Astrocyte of the spinal cord (primary cell): ENCODE measurements at regions not wholly inside any gene's neighbourhood (a gene's known extent, or its start where the extent isn't known, plus 50 kb on each side); places are given as distances from the start of the nearest gene placed in this dataset.

Experiments used
- DNase-seq: peaks from one replicate; pipeline ENCODE4 v3.0.0; 2011; ENCODE audit warnings: low read depth, low spot score
- H3K4me3 ChIP-seq: 2 replicates; pipeline ENCODE4 v1.5.1; 2011; ENCODE audit warnings: low read depth, mild to moderate bottlenecking, low read length, moderate library complexity
- in situ Hi-C: cut with HindIII; loops from 2 replicates; pipeline ENCODE4 v1.10.0; 2017; ENCODE audit warnings: low sequenced_read_pairs
- TF ChIP-seq, protein P1 (sequence below): IDR thresholded peaks from 2 replicates; pipeline ENCODE4 v1.5.1; 2012; ENCODE audit warnings: low read depth, mild to moderate bottlenecking, low read length, inconsistent platforms

DNA sequence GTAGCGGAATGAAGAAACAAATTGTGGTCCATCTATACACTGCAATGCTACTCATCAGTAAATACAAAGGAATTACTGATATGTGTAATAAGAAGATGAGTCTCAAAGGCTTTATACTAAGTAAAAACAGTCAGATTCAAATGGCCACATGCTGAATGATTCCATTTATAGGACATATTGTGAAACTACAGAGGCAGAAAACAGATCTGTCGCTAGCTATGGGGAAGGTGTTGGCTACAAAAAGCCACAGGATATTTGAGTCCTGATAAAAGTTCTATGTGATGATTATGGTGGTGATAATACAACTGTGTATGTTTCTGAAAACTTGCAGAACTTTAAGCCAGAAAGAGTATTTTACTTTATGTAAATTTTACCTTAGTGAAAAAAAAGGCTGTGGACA lies 313.2 kb downstream of the HDGFL1 start:
- TF ChIP-seq, protein P1, sequence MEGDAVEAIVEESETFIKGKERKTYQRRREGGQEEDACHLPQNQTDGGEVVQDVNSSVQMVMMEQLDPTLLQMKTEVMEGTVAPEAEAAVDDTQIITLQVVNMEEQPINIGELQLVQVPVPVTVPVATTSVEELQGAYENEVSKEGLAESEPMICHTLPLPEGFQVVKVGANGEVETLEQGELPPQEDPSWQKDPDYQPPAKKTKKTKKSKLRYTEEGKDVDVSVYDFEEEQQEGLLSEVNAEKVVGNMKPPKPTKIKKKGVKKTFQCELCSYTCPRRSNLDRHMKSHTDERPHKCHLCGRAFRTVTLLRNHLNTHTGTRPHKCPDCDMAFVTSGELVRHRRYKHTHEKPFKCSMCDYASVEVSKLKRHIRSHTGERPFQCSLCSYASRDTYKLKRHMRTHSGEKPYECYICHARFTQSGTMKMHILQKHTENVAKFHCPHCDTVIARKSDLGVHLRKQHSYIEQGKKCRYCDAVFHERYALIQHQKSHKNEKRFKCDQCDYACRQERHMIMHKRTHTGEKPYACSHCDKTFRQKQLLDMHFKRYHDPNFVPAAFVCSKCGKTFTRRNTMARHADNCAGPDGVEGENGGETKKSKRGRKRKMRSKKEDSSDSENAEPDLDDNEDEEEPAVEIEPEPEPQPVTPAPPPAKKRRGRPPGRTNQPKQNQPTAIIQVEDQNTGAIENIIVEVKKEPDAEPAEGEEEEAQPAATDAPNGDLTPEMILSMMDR = no peak
- no peak overlapping the region for H3K4me3 ChIP-seq
- DNase-seq = no peak
- in situ Hi-C loops = no loop called here

DNA sequence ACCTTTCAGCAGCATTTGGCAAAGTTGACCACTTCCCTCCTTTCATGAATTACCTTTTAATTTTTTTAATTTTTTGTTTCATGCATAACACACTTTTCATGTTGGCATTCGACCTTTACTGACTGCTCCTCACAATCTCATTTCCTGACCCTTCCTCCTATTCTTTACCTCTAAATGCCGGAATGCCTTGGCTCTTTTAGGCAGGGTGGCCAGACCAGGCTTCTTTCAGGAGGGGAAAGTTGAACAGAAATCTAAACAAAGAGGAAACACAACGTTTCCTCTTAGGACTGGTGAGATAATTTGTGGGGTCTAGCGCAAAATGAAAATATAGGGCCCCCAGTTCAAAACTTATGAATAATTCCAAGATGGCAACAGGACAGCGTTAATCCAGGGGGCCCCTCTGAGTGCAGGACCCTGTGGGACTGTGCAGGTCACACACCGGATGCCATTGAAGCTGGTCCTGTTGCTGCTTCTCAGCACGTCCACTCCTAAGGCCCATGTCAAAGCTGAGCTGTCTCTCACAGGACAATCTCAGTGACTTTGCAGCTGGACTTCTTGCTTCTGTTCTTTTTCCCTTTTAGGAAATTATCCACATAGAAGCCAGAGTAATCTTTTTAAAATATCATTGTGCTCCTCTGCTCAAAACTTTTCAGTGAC lies 313.8 kb downstream of the HDGFL1 start:
- no peak overlapping the region for H3K4me3 ChIP-seq
- in situ Hi-C loops = no loop called here
- TF ChIP-seq, protein P1 = no peak

DNA sequence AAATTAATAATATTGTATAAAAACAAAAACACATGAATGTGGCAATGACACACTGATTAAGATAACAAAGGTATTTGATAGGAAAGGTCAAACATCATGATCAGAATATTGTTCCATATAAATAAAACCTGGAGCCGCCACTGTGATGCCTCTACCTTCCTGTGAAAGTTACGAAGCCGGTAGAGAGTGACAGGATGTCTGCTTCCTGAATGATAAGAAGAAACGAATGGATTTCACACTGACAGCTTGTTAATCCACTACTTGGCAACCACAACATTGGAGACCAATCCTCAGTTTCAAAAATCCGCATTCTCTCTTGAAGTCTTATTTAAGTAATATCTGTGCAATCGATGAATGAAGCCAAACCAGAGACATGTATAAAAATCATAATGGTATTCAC lies 315.1 kb downstream of the HDGFL1 start:
- DNase-seq = no peak
- in situ Hi-C loops = no loop called here
- no peak overlapping the region for H3K4me3 ChIP-seq
- TF ChIP-seq, protein P1 = no peak

More for the DNA sequence above, 313.8 kb downstream of the HDGFL1 start:
- DNase-seq = no peak

DNA sequence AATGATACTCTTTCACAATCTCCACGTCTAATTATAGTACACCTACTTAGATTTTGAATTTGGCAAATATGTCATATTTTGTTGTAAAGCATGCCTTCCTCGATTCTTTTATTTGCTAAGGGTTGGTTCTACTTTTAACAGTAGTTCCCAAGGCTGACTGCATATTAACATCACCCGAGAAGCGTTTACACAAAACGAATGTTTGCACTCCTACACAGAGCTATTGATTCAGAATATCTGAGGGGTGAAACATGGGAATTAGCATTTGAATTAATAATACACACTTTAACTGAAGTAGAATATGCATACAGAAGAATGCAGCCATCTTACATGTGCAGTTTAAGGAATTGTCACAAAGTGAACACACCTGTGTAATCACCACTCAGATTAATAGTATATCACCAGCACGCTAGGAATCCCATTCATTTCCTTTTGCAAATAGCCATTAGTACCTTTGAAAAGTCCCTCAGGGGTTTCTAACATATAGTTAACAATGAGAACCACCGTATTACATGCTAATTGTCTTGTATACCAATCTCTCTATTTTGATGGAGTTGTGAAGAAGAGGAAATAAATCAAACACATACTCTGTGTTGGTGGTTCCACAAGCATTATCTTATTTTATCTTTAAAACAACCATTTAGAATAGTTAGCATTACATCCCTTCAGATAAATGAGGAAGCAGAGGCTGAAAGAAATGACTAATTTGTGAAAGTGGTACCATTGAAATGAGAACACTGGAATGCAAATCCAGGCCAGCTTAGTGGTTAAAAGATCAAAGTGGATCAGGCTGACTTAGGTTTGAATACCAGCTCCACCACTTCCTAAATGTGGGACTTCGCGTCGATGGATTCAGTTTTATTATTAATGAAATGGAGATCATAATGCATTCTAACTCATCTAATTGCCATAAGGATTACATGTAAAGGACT lies 317.6 kb downstream of the HDGFL1 start:
- TF ChIP-seq, protein P1 = no peak
- in situ Hi-C loops = no loop called here
- H3K4me3 ChIP-seq = no peak overlapping the region
- DNase-seq = peak; percentile 63

DNA sequence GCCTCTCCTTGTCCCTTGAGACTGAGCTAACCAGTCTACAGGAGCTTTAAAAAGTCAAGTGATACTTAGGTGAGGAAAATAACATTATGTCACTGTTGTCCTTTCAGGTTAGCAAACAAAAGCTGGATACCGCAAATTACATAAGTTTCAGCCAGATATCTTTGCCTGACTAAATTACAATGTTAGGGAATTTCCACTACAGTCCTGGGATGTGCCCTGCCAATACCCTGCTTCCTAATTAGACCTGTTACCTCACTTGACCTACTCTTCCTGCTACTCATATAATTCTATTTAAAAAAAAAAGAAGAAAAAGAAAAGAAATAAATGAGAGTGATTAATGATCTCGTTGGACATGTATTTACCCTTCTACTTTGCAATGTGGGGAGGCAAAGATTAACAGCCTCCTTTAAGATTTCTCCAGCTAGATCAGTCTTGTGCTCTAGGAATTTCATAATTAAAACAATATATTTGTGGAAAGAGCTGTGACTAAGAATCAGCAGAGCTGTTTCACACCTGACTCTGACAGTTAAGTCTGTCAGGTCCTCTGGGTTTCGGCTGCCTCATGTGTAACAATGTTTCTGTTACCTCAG lies 318.9 kb downstream of the HDGFL1 start:
- H3K4me3 ChIP-seq = no peak overlapping the region
- TF ChIP-seq, protein P1 = no peak
- in situ Hi-C loops = no loop called here
- DNase-seq = no peak

DNA sequence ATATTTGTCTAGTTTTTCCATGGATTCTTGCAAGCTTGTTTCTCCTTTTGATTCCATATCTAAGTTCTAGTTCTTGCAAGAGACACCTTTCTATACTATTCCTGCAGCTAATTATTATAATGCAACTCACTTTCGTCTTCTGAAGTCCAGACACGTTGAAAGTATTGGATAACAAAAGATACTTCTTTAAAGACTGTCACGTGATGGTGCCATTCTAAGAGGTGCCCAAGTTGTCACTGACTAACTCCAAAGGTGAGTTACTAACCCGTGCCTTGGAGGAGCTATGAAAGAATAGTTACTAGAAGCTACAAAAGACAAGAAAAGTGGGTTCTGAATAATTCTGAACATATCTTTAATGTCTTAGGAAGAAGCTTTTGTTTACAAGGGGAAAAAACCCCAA lies 322.6 kb downstream of the HDGFL1 start:
- H3K4me3 ChIP-seq = no peak overlapping the region
- in situ Hi-C loops = no loop called here
- no peak for DNase-seq
- TF ChIP-seq, protein P1 = no peak
